GM12878 (cell line): ENCODE measurements at regions not wholly inside any gene's neighbourhood (a gene's known extent, or its start where the extent isn't known, plus 50 kb on each side); places are given as distances from the start of the nearest gene placed in this dataset.

Experiments
- ATAC-seq: fragments of 200-7000 bp; cut with Tn5 transposase; 3 replicates; pipeline ENCODE4 v1.9.1; 2020; ENCODE audit warnings: mild to moderate bottlenecking, moderate library complexity
- BruUV-seq: library from RNA; stranded (reverse); fragments of 400-500 nt; replicated peaks from 2 replicates; lab custom pipeline; 2021; lab: Mats Ljungman, UMichigan
- CTCF ChIA-PET: fragments of 300-600 bp; sonication (Branson Sonifier 250); formaldehyde crosslinking; extraction: SDS; loops from one replicate; lab custom pipeline; 2021; ENCODE audit warnings: inconsistent platforms; lab: Yijun Ruan, JAX
- POLR2A ChIA-PET: fragments of 350-600 bp; formaldehyde crosslinking; extraction: SDS; loops from one replicate; lab custom pipeline; 2021; ENCODE audit warnings: inconsistent platforms; lab: Charles Lee
- RAD21 ChIA-PET: fragments of 300-600 bp; sonication (Branson Sonifier 250); formaldehyde crosslinking; loops from one replicate; lab custom pipeline; 2023; ENCODE audit warnings: antibody characterized with exemption; ENCODE audit not compliant: unreplicated experiment; lab: Charles Lee
- SMC1A ChIA-PET: fragments of 300-600 bp; sonication (Branson Sonifier 250); formaldehyde crosslinking; loops from one replicate; lab custom pipeline; 2023; ENCODE audit not compliant: unreplicated experiment, uncharacterized antibody; lab: Charles Lee
- DNase-seq: peaks from one replicate; pipeline ENCODE4 v3.0.0-alpha.2; 2011; ENCODE audit warnings: low read depth, low spot score
- FAIRE-seq: peaks from 3 replicates; lab custom pipeline; 2011; peaks lifted over from hg19 to GRCh38; lab: Jason Lieb, UNC
- H2AFZ ChIP-seq: 2 replicates; pipeline ENCODE4 v1.6.0; 2011; ENCODE audit warnings: low read depth, low read length, control low read depth; ENCODE audit not compliant: control insufficient read depth
- H3K27ac ChIP-seq: 2 replicates; pipeline ENCODE4 v1.5.1; 2011; ENCODE audit warnings: control low read depth; ENCODE audit not compliant: control insufficient read depth, insufficient read depth
- H3K27me3 ChIP-seq, 2 experiments: replicated peaks in 1 of 2; 2 replicates each; pipeline versions ENCODE4 v1.6.0 to v1.6.1; 2011; ENCODE audit warnings: low read length in 1 of 2; ENCODE audit not compliant: control insufficient read depth in 2 of 2, insufficient read depth in 2 of 2
- H3K36me3 ChIP-seq, 2 experiments: 2 replicates each; pipeline ENCODE4 v1.5.1; 2011; ENCODE audit warnings: low read length in 1 of 2; ENCODE audit not compliant: control insufficient read depth in 2 of 2, insufficient read depth in 2 of 2
- H3K4me1 ChIP-seq: 2 replicates; pipeline ENCODE4 v1.6.1; 2011; ENCODE audit warnings: mild to moderate bottlenecking, low read length, moderate library complexity, mixed read lengths; ENCODE audit not compliant: control insufficient read depth, insufficient read depth
- H3K4me2 ChIP-seq: 2 replicates; pipeline ENCODE4 v1.6.0; 2011; ENCODE audit warnings: control low read depth; ENCODE audit not compliant: control insufficient read depth, insufficient read depth
- H3K4me3 ChIP-seq: fragments of 200-600 bp; sonication (generic); 2 replicates; pipeline ENCODE4 v1.5.1; 2016
- H3K79me2 ChIP-seq: 2 replicates; pipeline ENCODE4 v1.6.0; 2011; ENCODE audit warnings: low read length; ENCODE audit not compliant: control insufficient read depth, insufficient read depth
- H3K9ac ChIP-seq: 2 replicates; pipeline ENCODE4 v1.8.0; 2011; ENCODE audit warnings: low read length, control low read depth, mixed read lengths; ENCODE audit not compliant: control insufficient read depth, insufficient read depth
- H3K9me3 ChIP-seq: replicated peaks from 3 replicates; pipeline ENCODE4 v1.5.1; 2011; ENCODE audit warnings: mild to moderate bottlenecking, low read length; ENCODE audit not compliant: control insufficient read depth, insufficient read depth
- H4K20me1 ChIP-seq: 2 replicates; pipeline ENCODE4 v1.6.0; 2011; ENCODE audit not compliant: control insufficient read depth, insufficient read depth
- BCL11A ChIP-seq: IDR thresholded peaks from 2 replicates; pipeline ENCODE4 v1.6.1; 2011; ENCODE audit warnings: low read depth, low read length
- CHD4 ChIP-seq: fragments of 200-600 bp; sonication (generic); IDR thresholded peaks from 2 replicates; pipeline ENCODE4 v1.6.1; 2016; ENCODE audit warnings: mild to moderate bottlenecking
- EGR1 ChIP-seq, 2 experiments: IDR thresholded peaks; 1 replicate in 1 of 2; 2 replicates in 1 of 2; pipeline ENCODE4 v1.6.1; 2011 to 2012; ENCODE audit warnings: low read depth in 2 of 2, low read length in 2 of 2, borderline replicate concordance in 1 of 2, mild to moderate bottlenecking in 1 of 2, moderate library complexity in 1 of 2
- ETV6 ChIP-seq, 2 experiments: fragments of 450-650 bp in 1 of 2; IDR thresholded peaks in 1 of 2; conservative IDR thresholded peaks in 1 of 2; 2 replicates each; pipeline ENCODE4 v1.6.1; 2014; ENCODE audit warnings: antibody characterized with exemption in 1 of 2, borderline replicate concordance in 1 of 2, low read depth in 1 of 2, mild to moderate bottlenecking in 1 of 2, moderate library complexity in 1 of 2
- HDGF ChIP-seq: fragments of 450-650 bp; IDR thresholded peaks from 2 replicates; pipeline ENCODE4 v1.6.1; 2016; ENCODE audit warnings: antibody characterized with exemption
- KDM1A ChIP-seq: fragments of 200-600 bp; sonication (generic); IDR thresholded peaks from 2 replicates; pipeline ENCODE4 v1.6.1; 2016; ENCODE audit warnings: borderline replicate concordance
- MTA3 ChIP-seq: IDR thresholded peaks from 2 replicates; pipeline ENCODE4 v1.6.1; 2012; ENCODE audit warnings: low read length, inconsistent platforms, borderline replicate concordance
- MXI1 ChIP-seq: fragments of 150-350 bp; IDR thresholded peaks from 2 replicates; pipeline ENCODE4 v1.6.1; 2011; ENCODE audit warnings: low read depth, mild to moderate bottlenecking, inconsistent platforms, low read length, improper control_type of control experiment
- NFYB ChIP-seq: IDR thresholded peaks from 2 replicates; pipeline ENCODE4 v1.6.1; 2011; ENCODE audit warnings: low read depth, mild to moderate bottlenecking, low read length, improper control_type of control experiment, moderate library complexity; ENCODE audit not compliant: insufficient read depth
- NRF1 ChIP-seq: conservative IDR thresholded peaks from 2 replicates; pipeline ENCODE4 v1.6.1; 2011; ENCODE audit warnings: mild to moderate bottlenecking, low read depth, low read length, improper control_type of control experiment
- RELA ChIP-seq: fragments of 450-650 bp; IDR thresholded peaks from 2 replicates; pipeline ENCODE4 v1.8.0; 2014; ENCODE audit warnings: borderline replicate concordance; ENCODE audit not compliant: partially characterized antibody
- SIN3A ChIP-seq: IDR thresholded peaks from 2 replicates; pipeline ENCODE4 v1.6.1; 2012; ENCODE audit warnings: low read depth, low read length, improper control_type of control experiment
- SRF ChIP-seq, 2 experiments: IDR thresholded peaks; 2 replicates each; pipeline ENCODE4 v1.6.1; 2011; ENCODE audit warnings: low read depth in 2 of 2, low read length in 2 of 2, mild to moderate bottlenecking in 1 of 2, moderate library complexity in 1 of 2
- TARDBP ChIP-seq: IDR thresholded peaks from 2 replicates; pipeline ENCODE4 v1.6.1; 2016; ENCODE audit warnings: borderline replicate concordance
- WGBS: methylation state at CpG from one replicate; pipeline ENCODE4 v1.1.6; 2016; ENCODE audit warnings: low lambda C conversion rate; ENCODE audit not compliant: insufficient replicate concordance, insufficient coverage; ENCODE audit errors: missing lambda C conversion rate; 5-methylcytosine and 5-hydroxymethylcytosine counted together
- in situ Hi-C: fragments of 300-500 bp; cut with MboI; formaldehyde crosslinking; loops from 9 replicates; pipeline ENCODE4 v1.14.3; 2018; ENCODE audit warnings: mixed read lengths
- intact Hi-C: fragments of 100-400 bp; cut with micrococcal nuclease; formaldehyde crosslinking; loops from one replicate; pipeline ENCODE4 v1.14.2; 2022; ENCODE audit not compliant: unreplicated experiment
- TF ChIP-seq, protein P1 (sequence below): fragments of 450-650 bp; conservative IDR thresholded peaks from 2 replicates; pipeline ENCODE4 v1.6.1; 2017; ENCODE audit warnings: mild to moderate bottlenecking, moderate library complexity
- TF ChIP-seq, protein P2 (sequence below): fragments of 450-650 bp; formaldehyde crosslinking; IDR thresholded peaks from 2 replicates; pipeline ENCODE4 v1.4.0; 2020; ENCODE audit warnings: mild to moderate bottlenecking, moderate library complexity
- TF ChIP-seq, protein P3 (sequence below): IDR thresholded peaks from 2 replicates; pipeline ENCODE4 v1.6.1; 2012; ENCODE audit warnings: low read depth, low read length, improper control_type of control experiment

DNA sequence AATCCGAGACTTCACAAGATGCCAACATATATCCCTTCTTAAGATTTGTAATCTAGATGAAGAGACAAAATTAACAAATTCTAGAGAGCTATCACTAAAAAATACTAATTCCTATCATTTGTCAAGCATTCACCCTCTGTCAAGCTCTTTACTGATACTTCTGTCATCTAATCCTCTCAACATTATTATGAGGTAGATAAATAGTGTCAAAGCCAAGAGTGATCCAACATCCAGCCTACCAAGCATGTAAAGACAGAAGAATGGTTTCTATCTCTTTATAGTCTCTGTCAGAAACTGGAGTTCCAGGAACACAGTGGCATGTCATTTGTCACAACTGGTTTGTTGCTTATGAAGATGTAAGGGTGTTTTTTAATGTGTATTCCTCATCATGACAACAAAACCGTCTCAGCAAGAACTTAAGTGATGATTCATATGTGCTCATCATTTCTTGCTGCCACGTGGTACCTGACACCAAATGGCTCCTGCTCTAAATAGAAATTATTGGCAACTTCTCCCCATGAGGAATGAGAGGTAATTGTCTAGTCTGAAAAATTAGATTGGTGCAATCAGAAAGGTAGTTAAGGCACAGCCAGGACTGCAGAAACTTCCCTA is 196.8 kb downstream of the TOX3 start:
- no peak overlapping the region for H3K27ac ChIP-seq
- ChIA-PET CTCF (no interaction called here), POLR2A (no interaction called here), SMC1A (interaction anchor here (0.5 kb wide), 1 partner anchor 235 kb away, joined by 3 read pairs; no protein-coding TSS in a partner anchor), RAD21 (no interaction called here)
- no peak overlapping the region for H3K4me3 ChIP-seq
- no peaks in the 10 kb centered on the region for H3K4me1 ChIP-seq
- no TSS peak for BruUV-seq
- no peaks in the 10 kb centered on the region for H3K27me3 ChIP-seq
- intact Hi-C loops, result no loop called here
- H2AFZ ChIP-seq, result no peak overlapping the region
- no peak overlapping the region for H3K9ac ChIP-seq
- ATAC-seq (no peak), DNase-seq (no peak), FAIRE-seq (no peak)
- no peak overlapping the region for H3K4me2 ChIP-seq
- H3K79me2 ChIP-seq, result no peaks in the 10 kb centered on the region
- in situ Hi-C loops, result no loop called here
- no peaks in the 10 kb centered on the region for H3K9me3 ChIP-seq
- no peaks in the 10 kb centered on the region for H4K20me1 ChIP-seq
- H3K36me3 ChIP-seq, result no peaks in the 10 kb centered on the region
- WGBS, result 10% methylated on average over 3 of the region's 3 CpGs
- TF ChIP-seq MXI1 (no peak), EGR1 (IDR thresholded peaks at IDR 0.05; ENCODE audit: borderline replicate concordance in 1 of 2, low read depth in 2 of 2, low read length in 2 of 2) (no peak), NRF1 (no peak), HDGF (no peak), BCL11A (no peak), SRF (IDR thresholded peaks at IDR 0.05; ENCODE audit: low read depth in 2 of 2, low read length in 2 of 2) (no peak), KDM1A (no peak), ETV6 (conservative IDR thresholded peaks at IDR 0.05 in 1 of 2, IDR thresholded peaks at IDR 0.05 in 1 of 2; ENCODE audit: borderline replicate concordance in 1 of 2, low read depth in 1 of 2) (no peak), TARDBP (no peak), CHD4 (no peak), NFYB (no peak), RELA (no peak), MTA3 (no peak), SIN3A (no peak)
- TF ChIP-seq, protein P1, sequence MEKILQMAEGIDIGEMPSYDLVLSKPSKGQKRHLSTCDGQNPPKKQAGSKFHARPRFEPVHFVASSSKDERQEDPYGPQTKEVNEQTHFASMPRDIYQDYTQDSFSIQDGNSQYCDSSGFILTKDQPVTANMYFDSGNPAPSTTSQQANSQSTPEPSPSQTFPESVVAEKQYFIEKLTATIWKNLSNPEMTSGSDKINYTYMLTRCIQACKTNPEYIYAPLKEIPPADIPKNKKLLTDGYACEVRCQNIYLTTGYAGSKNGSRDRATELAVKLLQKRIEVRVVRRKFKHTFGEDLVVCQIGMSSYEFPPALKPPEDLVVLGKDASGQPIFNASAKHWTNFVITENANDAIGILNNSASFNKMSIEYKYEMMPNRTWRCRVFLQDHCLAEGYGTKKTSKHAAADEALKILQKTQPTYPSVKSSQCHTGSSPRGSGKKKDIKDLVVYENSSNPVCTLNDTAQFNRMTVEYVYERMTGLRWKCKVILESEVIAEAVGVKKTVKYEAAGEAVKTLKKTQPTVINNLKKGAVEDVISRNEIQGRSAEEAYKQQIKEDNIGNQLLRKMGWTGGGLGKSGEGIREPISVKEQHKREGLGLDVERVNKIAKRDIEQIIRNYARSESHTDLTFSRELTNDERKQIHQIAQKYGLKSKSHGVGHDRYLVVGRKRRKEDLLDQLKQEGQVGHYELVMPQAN, result no peak
- TF ChIP-seq, protein P2, sequence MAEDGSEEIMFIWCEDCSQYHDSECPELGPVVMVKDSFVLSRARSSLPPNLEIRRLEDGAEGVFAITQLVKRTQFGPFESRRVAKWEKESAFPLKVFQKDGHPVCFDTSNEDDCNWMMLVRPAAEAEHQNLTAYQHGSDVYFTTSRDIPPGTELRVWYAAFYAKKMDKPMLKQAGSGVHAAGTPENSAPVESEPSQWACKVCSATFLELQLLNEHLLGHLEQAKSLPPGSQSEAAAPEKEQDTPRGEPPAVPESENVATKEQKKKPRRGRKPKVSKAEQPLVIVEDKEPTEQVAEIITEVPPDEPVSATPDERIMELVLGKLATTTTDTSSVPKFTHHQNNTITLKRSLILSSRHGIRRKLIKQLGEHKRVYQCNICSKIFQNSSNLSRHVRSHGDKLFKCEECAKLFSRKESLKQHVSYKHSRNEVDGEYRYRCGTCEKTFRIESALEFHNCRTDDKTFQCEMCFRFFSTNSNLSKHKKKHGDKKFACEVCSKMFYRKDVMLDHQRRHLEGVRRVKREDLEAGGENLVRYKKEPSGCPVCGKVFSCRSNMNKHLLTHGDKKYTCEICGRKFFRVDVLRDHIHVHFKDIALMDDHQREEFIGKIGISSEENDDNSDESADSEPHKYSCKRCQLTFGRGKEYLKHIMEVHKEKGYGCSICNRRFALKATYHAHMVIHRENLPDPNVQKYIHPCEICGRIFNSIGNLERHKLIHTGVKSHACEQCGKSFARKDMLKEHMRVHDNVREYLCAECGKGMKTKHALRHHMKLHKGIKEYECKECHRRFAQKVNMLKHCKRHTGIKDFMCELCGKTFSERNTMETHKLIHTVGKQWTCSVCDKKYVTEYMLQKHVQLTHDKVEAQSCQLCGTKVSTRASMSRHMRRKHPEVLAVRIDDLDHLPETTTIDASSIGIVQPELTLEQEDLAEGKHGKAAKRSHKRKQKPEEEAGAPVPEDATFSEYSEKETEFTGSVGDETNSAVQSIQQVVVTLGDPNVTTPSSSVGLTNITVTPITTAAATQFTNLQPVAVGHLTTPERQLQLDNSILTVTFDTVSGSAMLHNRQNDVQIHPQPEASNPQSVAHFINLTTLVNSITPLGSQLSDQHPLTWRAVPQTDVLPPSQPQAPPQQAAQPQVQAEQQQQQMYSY (CRISPR knock-in tag), result no peak
- TF ChIP-seq, protein P3, sequence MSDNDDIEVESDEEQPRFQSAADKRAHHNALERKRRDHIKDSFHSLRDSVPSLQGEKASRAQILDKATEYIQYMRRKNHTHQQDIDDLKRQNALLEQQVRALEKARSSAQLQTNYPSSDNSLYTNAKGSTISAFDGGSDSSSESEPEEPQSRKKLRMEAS, result no peak
